ENCODE measurements at regions not wholly inside any gene's neighbourhood (a gene's known extent, or its start where the extent isn't known, plus 50 kb on each side); places are given as distances from the start of the nearest gene placed in this dataset.

GRCh38 chr5:114949756-114950155, 220.0 kb downstream of the TRIM36 start:
- H3K9me3 ChIP-seq: no peaks in the 10 kb centered on the region
- H3K27me3 ChIP-seq: no peaks in the 10 kb centered on the region
- H3K4me3 ChIP-seq: no peak overlapping the region
- H3K4me1 ChIP-seq (ENCODE audit: insufficient read depth): no peaks in the 10 kb centered on the region
- H3K27ac ChIP-seq: no peak overlapping the region
- TF ChIP-seq POLR2A (IDR thresholded peaks at IDR 0.05): no peak
- TF ChIP-seq, protein P1, sequence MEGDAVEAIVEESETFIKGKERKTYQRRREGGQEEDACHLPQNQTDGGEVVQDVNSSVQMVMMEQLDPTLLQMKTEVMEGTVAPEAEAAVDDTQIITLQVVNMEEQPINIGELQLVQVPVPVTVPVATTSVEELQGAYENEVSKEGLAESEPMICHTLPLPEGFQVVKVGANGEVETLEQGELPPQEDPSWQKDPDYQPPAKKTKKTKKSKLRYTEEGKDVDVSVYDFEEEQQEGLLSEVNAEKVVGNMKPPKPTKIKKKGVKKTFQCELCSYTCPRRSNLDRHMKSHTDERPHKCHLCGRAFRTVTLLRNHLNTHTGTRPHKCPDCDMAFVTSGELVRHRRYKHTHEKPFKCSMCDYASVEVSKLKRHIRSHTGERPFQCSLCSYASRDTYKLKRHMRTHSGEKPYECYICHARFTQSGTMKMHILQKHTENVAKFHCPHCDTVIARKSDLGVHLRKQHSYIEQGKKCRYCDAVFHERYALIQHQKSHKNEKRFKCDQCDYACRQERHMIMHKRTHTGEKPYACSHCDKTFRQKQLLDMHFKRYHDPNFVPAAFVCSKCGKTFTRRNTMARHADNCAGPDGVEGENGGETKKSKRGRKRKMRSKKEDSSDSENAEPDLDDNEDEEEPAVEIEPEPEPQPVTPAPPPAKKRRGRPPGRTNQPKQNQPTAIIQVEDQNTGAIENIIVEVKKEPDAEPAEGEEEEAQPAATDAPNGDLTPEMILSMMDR (IDR thresholded peaks at IDR 0.05): no peak
- TF ChIP-seq EP300 (IDR thresholded peaks at IDR 0.05): no peak
- intact Hi-C loops (cut with DNase I): no loop called here
- no peak for DNase-seq
- H3K36me3 ChIP-seq: no peaks in the 10 kb centered on the region

DNA sequence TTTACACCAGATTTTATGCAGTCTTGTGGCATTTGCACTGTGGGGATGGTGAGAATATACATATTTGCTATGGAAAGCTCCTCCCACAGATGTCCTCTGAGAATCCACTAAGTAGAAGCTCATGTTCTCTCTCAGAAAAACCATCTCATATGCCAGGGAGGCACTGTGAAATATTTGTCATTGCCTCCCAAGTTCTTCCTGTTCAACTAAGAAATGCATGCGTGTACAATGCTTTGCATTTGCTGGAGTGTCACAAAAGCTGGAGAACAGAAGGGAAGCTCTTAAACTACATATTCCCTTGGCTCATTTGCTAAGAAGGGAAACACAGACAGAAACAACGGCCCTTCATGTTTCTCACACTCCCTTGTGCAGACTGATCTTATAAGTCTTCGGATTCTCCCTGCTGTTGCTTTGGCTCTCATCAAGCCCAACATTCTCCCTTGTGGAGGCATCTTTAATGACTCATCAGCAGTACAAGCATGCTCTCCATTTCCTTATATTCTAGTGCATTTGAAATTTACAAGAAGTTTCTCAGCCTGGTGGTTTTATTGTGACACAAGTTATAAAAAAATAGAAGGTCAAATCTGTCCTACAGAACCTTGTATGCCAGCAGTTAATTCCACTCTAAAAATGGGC, 220.6 kb downstream of the TRIM36 start:
- TF ChIP-seq, protein P1 (IDR thresholded peaks at IDR 0.05): no peak
- TF ChIP-seq POLR2A (IDR thresholded peaks at IDR 0.05) (no peak), EP300 (IDR thresholded peaks at IDR 0.05) (no peak)
- intact Hi-C loops (cut with DNase I): no loop called here
- DNase-seq: no peak
- H3K27ac ChIP-seq: no peak overlapping the region
- no peaks in the 10 kb centered on the region for H3K36me3 ChIP-seq
- no peaks in the 10 kb centered on the region for H3K9me3 ChIP-seq
- H3K4me1 ChIP-seq (ENCODE audit: insufficient read depth): no peaks in the 10 kb centered on the region
- H3K4me3 ChIP-seq: no peak overlapping the region
- no peaks in the 10 kb centered on the region for H3K27me3 ChIP-seq
- 74 to 79% (median 75%) methylated on average over 3 of the region's 3 CpGs for WGBS, 3 donors

- H3K9me3 ChIP-seq: no peaks in the 10 kb centered on the region
- H3K4me1 ChIP-seq (ENCODE audit: insufficient read depth): no peaks in the 10 kb centered on the region
- H3K4me3 ChIP-seq: no peak overlapping the region
- TF ChIP-seq POLR2A (IDR thresholded peaks at IDR 0.05): no peak
- TF ChIP-seq, protein P1 (IDR thresholded peaks at IDR 0.05): no peak
- TF ChIP-seq EP300 (IDR thresholded peaks at IDR 0.05): no peak
- 41 to 54% (median 44%) methylated on average over 2 of the region's 2 CpGs for WGBS, 3 donors
- no peaks in the 10 kb centered on the region for H3K27me3 ChIP-seq
- DNase-seq: no peak
- no peaks in the 10 kb centered on the region for H3K36me3 ChIP-seq
- H3K27ac ChIP-seq: no peak overlapping the region
- intact Hi-C loops (cut with DNase I): no loop called here
Observed at GRCh38 chr5:114948363-114948762, 221.3 kb downstream of the TRIM36 start.

- intact Hi-C loops (cut with DNase I): loop anchor here in 1 of 4 donors (1.0 kb wide), 1 partner anchor 16 kb away; no protein-coding TSS in a partner anchor
- no peaks in the 10 kb centered on the region for H3K9me3 ChIP-seq
- H3K36me3 ChIP-seq: no peaks in the 10 kb centered on the region
- no peaks in the 10 kb centered on the region for H3K27me3 ChIP-seq
- no peaks in the 10 kb centered on the region for H3K4me1 ChIP-seq (ENCODE audit: insufficient read depth)
- DNase-seq: no peak
- no peak overlapping the region for H3K27ac ChIP-seq
- no peak for TF ChIP-seq EP300 (IDR thresholded peaks at IDR 0.05)
- no peak for TF ChIP-seq POLR2A (IDR thresholded peaks at IDR 0.05)
- TF ChIP-seq, protein P1 (IDR thresholded peaks at IDR 0.05): no peak
- H3K4me3 ChIP-seq: no peak overlapping the region
- WGBS, 3 donors: 59 to 72% (median 72%) methylated on average over 1 of the region's 1 CpG
Observed at GRCh38 chr5:114940709-114941108, 229.0 kb downstream of the TRIM36 start.
